ENCODE measurements at regions not wholly inside any gene's neighbourhood (a gene's known extent, or its start where the extent isn't known, plus 50 kb on each side); places are given as distances from the start of the nearest gene placed in this dataset.
"Not testable (repeated sequence)": the region's sequence is repeated elsewhere in the genome, so short reads cannot be mapped to it uniquely, and the experiment has no call there.

- Mint-ChIP-seq H3K9me3 (ENCODE audit: unreplicated experiment) (no peaks in the 10 kb centered on the region), H3K36me3 (ENCODE audit: unreplicated experiment) (no peaks in the 10 kb centered on the region), H3K4me3 (ENCODE audit: unreplicated experiment) (no peak overlapping the region), H3K4me1 (ENCODE audit: unreplicated experiment) (no peaks in the 10 kb centered on the region), H3K27me3 (ENCODE audit: unreplicated experiment) (no peaks in the 10 kb centered on the region), H3K27ac (ENCODE audit: unreplicated experiment) (no peak overlapping the region)
- TF ChIP-seq CTCF (IDR thresholded peaks at IDR 0.05) = no peak
- DNase-seq (ENCODE audit: extremely low spot score, unreplicated experiment) = no peak
These were observed 175.0 kb upstream of the FBXO11 start for GRCh38 chr2:48081317-48081628.

GRCh38 chr2:48085888-48086287 lies 179.6 kb upstream of the FBXO11 start:
- no peak overlapping the region for H3K27ac Mint-ChIP-seq (ENCODE audit: unreplicated experiment)

GRCh38 chr2:48088994-48089393 lies 182.7 kb upstream of the FBXO11 start:
- peaks cover 10% of the 10 kb centered on the region for H3K4me1 Mint-ChIP-seq (ENCODE audit: unreplicated experiment)
- no peaks in the 10 kb centered on the region for H3K9me3 Mint-ChIP-seq (ENCODE audit: unreplicated experiment)
- no peak for DNase-seq (ENCODE audit: extremely low spot score, unreplicated experiment)
- TF ChIP-seq CTCF (IDR thresholded peaks at IDR 0.05) = no peak
- H3K27ac Mint-ChIP-seq (ENCODE audit: unreplicated experiment) = no peak overlapping the region
- H3K27me3 Mint-ChIP-seq (ENCODE audit: unreplicated experiment) = no peaks in the 10 kb centered on the region
- H3K36me3 Mint-ChIP-seq (ENCODE audit: unreplicated experiment) = no peaks in the 10 kb centered on the region
- no peak overlapping the region for H3K4me3 Mint-ChIP-seq (ENCODE audit: unreplicated experiment)

More at GRCh38 chr2:48085888-48086287, 179.6 kb upstream of the FBXO11 start:
- no peaks in the 10 kb centered on the region for H3K27me3 Mint-ChIP-seq (ENCODE audit: unreplicated experiment)
- no peaks in the 10 kb centered on the region for H3K36me3 Mint-ChIP-seq (ENCODE audit: unreplicated experiment)
- no peaks in the 10 kb centered on the region for H3K9me3 Mint-ChIP-seq (ENCODE audit: unreplicated experiment)
- no peak for TF ChIP-seq CTCF (IDR thresholded peaks at IDR 0.05)
- peaks cover 4% of the 10 kb centered on the region for H3K4me1 Mint-ChIP-seq (ENCODE audit: unreplicated experiment)
- no peak overlapping the region for H3K4me3 Mint-ChIP-seq (ENCODE audit: unreplicated experiment)
- no peak for DNase-seq (ENCODE audit: extremely low spot score, unreplicated experiment)

GRCh38 chr2:48089644-48090043 lies 183.3 kb upstream of the FBXO11 start:
- Mint-ChIP-seq H3K27me3 (ENCODE audit: unreplicated experiment) (no peaks in the 10 kb centered on the region), H3K4me1 (ENCODE audit: unreplicated experiment) (peaks cover 10% of the 10 kb centered on the region), H3K27ac (ENCODE audit: unreplicated experiment) (no peak overlapping the region), H3K4me3 (ENCODE audit: unreplicated experiment) (no peak overlapping the region), H3K9me3 (ENCODE audit: unreplicated experiment) (no peaks in the 10 kb centered on the region), H3K36me3 (ENCODE audit: unreplicated experiment) (no peaks in the 10 kb centered on the region)
- no peak for DNase-seq (ENCODE audit: extremely low spot score, unreplicated experiment)
- TF ChIP-seq CTCF (IDR thresholded peaks at IDR 0.05) = no peak

GRCh38 chr2:48092846-48093803 lies 186.8 kb upstream of the FBXO11 start:
- Mint-ChIP-seq H3K9me3 (ENCODE audit: unreplicated experiment) (no peaks in the 10 kb centered on the region), H3K27ac (ENCODE audit: unreplicated experiment) (no peak overlapping the region), H3K27me3 (ENCODE audit: unreplicated experiment) (peaks cover 4% of the 10 kb centered on the region), H3K4me1 (ENCODE audit: unreplicated experiment) (peaks cover 10% of the 10 kb centered on the region), H3K36me3 (ENCODE audit: unreplicated experiment) (no peaks in the 10 kb centered on the region), H3K4me3 (ENCODE audit: unreplicated experiment) (no peak overlapping the region)
- no peak for TF ChIP-seq CTCF (IDR thresholded peaks at IDR 0.05)
- DNase-seq (ENCODE audit: extremely low spot score, unreplicated experiment) = no peak

- H3K9me3 Mint-ChIP-seq (ENCODE audit: unreplicated experiment) = peaks cover 18% of the 10 kb centered on the region
- H3K4me3 Mint-ChIP-seq (ENCODE audit: unreplicated experiment); H3K27me3 Mint-ChIP-seq (ENCODE audit: unreplicated experiment); H3K36me3 Mint-ChIP-seq (ENCODE audit: unreplicated experiment); H3K27ac Mint-ChIP-seq (ENCODE audit: unreplicated experiment); DNase-seq (ENCODE audit: extremely low spot score, unreplicated experiment); H3K4me1 Mint-ChIP-seq (ENCODE audit: unreplicated experiment): not testable (repeated sequence)
These were observed 190.5 kb upstream of the FBXO11 start for GRCh38 chr2:48096765-48097164.

All from osteocyte (in vitro differentiated cells).